HG03571 (cell line): ENCODE measurements at regions not wholly inside any gene's neighbourhood (a gene's known extent, or its start where the extent isn't known, plus 50 kb on each side); places are given as distances from the start of the nearest gene placed in this dataset.
"Not testable (repeated sequence)": the region's sequence is repeated elsewhere in the genome, so short reads cannot be mapped to it uniquely, and the experiment has no call there.

Experiments used
- ATAC-seq: cut with Tn5 transposase; IDR thresholded peaks from one replicate; pipeline ENCODE4 v1.9.1; 2021; ENCODE audit not compliant: unreplicated experiment

DNA sequence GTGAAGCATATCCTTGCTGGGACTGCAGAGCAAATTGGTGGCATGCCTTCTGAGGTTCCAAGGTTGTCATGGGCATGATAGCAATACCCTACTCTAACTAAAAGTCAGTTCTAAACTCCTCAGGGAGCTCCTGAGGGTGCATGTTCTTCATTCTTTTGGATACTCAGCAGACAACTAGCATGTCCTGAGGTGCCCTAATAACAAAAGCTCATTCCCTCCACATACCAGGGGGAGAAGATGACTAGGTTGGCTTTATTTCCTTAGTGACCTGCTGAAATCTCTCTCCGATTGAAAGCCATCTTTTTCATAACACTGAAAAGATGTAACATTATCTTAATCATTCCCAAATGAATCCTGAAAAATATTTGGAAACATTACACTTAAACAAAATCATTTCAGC, 188.7 kb upstream of the IGF1 start:
- ATAC-seq: no peak

DNA sequence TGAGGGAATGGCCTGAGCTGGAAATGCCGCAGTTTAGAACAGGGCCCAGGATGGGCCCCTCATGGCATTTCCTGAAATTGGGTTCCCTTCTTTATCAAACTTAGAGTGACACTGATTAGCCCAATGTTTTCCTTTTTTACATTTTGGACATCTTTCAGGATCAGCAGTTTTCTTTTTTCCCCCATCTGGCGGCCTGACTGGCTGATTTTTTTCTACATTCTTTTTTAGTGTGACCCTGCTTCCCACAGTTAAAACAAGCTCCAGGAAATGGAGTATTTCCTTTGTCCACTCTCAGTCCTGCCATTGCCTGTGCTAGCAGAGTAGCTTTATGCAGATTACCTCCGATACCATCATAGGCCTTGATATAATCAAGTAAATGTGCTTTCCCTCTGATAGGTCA, 185.8 kb upstream of the IGF1 start:
- ATAC-seq: not testable (repeated sequence)

DNA sequence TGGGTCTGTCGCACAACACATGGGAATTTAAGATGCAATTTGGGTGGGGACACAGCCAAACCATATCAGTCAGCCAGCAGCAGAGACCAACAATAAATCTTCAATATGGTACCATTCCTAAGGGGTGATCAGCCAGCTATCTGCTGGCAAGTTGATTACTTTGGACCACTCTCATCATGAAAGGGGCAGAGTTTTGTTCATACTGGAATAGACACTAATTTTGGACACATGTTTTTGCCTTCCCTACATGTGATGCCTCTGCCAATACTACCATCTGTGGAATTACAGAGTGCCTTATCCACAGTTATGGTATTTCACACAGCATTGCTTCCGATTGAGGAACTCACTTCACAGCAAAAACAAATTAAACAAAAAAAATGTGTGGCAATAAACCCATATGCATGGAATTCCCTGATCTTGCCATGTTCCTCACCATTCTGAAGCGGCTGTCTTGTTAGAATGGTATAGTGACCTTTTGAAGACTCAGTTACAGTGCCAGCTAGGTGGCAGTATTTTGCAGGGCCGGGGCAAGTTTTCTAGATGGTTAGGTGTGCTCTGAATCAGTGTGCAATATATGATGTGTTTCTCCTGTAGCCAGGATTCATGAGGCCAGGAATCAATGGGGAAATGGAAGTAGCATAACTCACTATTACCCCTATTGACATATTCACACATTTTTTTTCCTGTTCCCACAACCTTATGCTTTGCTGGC, 179.0 kb upstream of the IGF1 start:
- ATAC-seq: no peak

DNA sequence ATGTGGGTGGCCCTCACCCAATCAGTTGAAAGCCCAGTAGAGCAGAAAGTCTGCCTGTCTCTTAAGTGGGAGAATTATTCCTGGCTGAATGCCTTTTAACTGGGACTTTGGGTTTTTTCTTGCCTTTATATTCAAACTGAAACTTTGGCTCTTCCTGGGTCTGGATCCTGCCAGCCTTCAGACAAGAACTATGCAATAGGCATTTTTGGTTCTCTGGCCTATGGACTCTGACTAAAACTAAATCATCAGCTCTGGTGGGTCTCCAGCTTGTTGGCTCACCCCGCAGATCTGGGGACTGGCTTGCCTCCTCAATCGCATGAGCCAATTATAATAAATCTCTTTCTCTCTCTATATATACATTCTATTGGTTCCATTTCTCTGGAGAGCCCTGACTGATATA, 173.0 kb upstream of the IGF1 start:
- no peak for ATAC-seq

DNA sequence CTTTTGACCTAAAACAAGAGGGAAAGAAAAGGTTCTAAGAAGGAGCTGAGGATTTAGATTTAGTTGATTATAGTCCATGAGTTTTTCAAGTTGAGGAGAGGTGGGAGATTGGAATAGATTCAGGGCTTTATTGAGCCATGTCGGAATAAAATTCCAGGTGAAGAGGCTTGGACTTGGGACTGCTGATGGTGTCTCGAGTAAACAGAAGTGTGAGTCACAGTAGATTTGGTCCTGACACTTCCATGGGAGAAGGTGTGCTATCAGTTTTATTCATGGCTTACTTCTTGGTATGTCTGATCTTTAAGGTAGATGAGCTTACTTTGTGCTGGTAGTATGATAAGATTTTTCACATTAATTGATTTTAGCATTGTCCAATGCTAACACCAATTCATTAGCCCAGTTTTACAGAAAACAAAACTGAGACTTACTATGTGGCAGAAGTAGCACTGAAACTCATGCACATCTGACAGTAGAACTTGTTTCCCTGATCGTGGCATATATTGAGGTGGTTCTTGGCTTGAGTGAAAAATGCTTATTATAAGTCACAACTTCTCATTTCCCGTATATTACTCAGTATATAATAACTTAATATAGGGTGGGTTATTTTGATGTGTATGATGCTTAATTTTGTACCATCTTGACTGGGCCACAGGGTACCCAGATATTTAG, 172.4 kb upstream of the IGF1 start:
- ATAC-seq: no peak

DNA sequence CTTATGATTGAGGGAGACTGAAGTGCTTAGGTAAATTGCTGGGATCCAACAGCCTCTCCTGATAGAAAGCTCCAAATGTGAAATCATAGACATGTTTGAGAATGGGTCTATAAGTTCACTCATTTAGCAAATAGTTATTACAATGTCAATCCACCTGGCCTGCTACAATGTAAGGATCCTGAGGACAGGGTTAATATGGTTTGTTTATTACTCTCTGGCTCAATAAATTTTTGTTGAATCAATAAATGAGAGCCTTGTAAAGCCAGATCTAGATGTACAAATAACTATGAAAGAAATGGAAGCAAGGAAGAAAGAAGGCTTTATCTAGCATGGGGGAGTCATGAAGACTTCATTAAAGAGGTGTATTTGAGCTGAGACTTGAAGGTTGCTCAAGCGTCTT, 165.6 kb upstream of the IGF1 start:
- no peak for ATAC-seq

DNA sequence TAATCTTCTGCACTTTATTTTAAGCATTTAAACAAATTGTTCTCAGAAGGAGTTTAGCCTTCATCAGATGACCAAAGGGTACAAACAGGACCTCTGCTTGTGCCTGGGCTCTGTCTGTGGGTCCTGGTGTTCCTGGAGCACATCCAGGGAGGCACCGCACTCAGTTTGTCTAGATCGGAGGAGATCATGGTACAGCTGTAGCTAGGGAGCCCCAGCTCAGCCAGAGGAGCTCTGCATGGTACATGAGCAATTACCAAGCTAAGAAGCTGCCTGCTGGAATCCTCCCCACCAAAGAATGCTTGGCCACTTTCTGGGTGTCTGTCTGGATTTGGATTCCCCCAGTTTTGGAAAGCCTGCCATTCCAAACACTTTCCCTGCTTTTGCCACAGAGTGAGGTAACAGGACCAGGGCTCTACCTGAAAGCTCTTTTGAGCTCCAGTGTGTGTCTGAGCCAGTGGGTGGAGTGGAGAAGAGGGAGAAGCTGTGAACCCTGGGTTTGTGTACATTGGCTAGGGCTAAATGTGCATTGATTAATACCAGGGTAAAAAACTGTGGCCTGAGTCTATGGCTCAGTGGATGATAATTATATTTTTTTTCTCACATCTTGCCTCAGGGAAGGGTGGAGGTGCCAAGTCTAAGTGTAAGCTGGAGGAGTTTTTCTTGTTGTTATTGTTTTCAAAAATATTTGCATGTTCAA, 163.7 kb upstream of the IGF1 start:
- ATAC-seq: no peak

DNA sequence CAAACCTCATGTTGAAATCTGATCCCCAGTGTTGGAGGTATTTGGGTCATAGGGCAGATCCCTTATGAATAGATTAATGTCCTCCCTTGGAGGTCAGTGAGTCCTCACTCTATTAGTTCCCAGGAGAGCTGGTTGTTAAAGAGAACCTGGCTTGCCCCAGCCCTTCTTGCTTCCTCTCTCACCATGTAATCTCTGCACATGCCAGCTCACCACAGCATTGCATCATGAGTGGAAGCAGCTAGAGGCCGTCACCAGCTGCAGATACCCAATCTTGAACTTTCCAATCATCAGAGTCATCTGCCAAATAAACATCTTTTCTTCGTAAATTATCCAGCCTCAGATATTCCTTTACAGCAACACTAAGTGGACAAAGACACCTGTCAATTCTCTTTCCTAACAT, 161.8 kb upstream of the IGF1 start:
- no peak for ATAC-seq

DNA sequence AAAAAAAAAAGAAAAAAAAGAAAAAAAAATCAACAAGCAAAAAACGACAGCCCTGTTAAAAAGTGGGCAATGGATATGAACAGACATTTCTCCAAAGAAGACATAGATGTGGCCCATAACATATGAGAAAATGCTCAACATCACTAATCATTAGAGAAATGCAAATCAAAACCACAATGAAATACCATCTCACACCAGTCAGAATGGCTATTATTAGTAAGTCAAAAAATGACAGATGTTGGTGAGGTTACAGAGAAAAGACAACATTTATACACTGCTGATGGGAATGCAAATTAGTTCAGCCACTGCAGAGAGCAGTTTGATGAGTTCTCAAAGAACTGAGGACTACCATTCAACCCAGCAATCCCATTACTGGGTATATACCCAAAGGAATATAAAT, 160.3 kb upstream of the IGF1 start:
- not testable (repeated sequence) for ATAC-seq

DNA sequence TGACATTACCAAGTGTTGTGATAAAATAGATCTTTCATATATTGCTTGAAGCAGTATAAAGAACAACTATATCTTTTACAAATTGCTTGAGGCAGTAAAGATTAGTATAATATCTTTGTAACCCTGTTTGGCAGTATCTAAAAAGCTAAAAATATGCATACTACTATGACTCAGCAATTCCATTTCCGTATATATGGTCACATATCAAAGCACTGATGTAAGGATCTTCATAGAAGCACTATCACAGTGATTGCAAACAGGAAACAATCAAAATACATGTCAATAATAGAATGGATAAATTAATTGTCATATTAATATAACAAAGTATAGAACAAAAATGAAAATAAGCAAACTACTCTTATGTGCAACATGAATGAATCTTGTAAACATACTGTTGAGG, 158.4 kb upstream of the IGF1 start:
- ATAC-seq: no peak

DNA sequence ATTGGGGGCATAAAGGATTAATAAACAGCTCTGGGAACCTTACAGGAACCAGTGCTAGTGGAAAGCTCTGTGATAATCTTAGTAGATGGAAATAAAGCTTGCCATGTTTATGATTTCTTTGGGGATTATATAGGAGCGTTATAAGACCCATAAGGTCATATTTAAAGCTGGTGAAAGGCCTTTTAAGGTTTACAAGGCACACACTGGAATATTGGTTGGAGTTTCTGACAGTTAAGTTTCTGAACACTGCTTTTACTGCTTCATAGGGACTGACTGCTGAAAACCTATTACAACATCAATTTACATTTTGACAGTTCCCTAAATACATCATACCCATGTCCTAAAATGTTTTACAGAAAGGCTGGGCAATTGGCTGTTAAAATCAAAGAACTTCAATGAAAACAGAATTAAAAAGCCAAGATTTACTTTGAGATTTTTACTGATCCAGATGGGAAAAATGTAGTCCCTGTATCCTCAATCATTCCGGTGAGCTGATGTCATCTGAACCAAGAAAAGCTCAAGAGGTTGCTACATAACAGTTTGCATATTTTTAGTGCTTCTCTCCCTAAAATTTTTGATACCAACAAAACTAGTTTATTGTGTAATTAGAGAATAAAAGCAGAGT, 153.7 kb upstream of the IGF1 start:
- ATAC-seq: no peak

DNA sequence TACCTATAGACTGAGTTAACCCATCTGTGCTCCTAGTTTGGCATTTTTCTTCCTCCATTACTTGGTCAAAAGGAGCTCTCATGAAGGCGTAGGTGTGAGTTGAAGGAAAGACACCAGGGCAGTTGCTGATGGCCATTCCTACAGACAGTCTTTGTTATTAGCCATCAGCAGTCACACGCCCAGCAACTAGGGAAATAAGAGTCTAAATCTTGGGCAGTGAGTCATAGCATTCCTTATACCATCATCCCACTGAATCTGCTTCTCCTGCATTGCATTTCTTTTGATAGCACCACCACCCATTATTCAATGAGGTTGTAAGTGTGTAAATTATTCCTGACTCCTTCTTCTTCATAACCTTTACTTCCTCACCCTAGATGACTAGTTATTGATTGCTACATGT, 150.9 kb upstream of the IGF1 start:
- no peak for ATAC-seq

DNA sequence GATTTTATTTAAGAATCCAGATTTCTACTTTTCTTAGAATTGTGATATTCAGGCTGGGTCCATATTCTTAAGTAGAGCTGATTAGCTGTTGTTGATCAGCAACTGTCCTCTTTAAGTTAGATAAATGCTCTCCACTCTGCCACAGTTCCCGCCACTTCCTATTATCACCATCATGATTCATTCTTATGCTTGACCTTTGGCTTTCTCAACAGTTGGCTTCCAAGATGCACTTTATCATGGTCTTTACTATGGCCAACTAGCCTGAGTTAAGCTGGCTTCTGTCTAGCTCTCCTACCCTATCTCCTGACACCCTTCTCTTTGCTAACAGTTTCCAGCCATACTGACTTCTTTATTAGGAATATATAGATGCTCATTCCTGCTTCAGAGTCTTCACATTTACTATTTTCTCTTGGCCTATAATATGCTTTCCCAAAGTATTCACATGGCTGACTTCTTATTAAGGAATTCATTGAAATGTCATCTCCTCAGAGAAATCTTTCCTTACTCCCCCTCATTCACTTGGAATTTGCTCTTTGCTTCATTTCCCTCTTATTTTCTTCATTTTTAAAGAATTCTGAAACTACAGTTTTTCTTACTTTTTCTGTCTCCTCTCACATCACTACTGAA, 149.0 kb upstream of the IGF1 start:
- no peak for ATAC-seq

DNA sequence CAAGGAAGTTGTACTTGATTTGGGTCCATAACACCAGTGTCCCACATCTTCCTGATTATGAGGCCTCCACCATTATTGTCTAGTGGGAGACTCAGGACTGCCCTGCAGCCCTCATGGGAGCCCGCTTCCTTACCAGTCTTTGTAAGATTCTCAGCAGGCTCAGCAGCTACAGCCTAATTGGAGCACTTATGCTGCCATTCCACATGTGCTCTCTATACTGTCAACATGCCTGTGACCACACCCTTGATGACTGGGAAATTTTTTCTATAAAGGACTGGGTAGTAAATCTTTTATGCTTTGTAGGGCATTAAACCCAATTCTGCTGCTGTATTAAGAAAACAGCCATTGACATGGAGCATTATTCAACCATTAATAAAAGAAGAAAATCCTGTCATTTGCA, 145.5 kb upstream of the IGF1 start:
- no peak for ATAC-seq

DNA sequence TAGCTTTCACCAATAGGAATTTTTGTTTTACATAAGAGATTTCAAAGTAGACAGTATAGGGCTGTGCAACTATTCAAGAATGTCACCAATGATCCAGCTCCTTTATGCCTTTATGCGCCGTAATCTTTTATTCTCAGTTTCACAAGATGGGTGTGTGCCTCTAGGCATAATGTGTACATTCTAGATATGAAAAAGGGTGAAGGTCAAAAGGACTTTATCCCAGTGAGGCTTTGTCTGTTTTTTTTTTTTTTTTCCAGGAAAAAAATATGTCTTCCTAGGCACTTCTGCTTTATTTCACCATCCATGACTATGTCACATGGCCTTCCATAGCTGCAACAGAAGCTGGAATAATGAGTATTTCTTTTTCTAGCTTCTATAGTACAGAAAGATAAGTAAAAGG, 142.3 kb upstream of the IGF1 start:
- ATAC-seq: no peak

DNA sequence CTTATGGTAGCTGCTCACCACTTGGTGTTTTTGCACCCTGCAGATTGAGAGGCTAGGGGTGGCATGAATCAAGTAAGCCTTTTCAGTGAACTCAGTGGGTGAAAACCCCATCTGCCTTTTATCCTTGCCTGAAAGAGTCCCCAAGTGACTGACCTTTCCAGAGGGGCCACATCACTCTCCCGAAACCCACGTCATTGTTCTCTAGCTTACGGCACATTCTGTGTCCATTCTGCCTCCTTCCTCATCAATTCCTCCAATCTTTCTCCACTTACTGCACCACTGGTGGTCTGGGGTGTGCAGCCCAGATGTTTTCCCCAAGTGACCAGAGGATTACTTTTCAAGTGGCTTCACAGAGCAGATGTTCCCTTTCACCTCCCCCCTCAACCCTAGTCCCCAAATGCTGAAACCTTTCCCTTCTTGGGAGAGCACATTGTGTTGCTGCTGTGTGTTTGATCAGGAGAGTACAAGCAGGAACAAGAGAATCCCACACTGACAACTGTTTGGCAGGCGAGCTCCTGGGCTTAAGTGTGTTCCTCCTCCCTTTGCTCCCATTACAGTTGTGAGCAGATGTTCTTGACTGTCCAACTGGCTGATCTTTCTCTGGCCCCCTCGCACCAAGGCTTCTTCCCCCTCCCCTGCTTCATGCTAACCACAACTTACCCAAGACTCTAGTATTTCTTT, 138.0 kb upstream of the IGF1 start:
- no peak for ATAC-seq

DNA sequence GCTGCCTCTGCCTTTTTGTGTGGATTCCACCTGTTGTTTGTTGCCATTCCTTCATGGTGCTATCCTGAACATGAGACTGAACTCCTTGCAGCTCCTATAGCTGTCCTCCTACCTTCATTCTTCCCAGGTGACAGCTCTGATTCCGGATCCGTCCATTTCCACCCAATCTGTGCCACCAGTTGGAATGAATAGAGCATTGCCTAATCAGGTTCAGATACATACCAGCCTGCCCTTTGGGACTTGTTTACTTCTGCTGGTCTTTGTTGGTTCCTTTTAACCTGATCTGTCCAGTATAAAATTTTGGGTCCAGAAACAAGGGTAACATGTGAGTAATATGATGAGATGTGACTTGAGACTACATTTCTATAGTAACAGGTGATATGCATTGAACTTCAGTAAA, 136.3 kb upstream of the IGF1 start:
- ATAC-seq: no peak

DNA sequence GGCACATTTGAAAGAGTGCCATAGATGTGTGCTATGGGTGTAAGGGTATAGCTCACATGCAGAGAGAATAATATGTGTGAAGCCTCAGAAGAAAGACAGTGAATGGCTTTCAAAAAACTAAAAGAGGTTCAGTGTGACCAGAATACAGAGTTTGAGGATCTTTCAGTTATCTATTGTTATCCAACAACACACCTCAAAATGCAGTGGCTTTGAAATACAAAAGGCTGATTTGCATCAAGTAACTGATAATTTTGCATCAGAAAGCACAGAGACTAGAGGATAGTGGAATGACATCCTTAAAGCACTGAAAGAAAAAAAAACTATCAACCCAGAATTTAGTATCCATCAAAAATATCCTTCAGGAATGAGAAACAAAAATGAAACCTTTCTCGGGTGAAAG, 131.6 kb upstream of the IGF1 start:
- no peak for ATAC-seq

DNA sequence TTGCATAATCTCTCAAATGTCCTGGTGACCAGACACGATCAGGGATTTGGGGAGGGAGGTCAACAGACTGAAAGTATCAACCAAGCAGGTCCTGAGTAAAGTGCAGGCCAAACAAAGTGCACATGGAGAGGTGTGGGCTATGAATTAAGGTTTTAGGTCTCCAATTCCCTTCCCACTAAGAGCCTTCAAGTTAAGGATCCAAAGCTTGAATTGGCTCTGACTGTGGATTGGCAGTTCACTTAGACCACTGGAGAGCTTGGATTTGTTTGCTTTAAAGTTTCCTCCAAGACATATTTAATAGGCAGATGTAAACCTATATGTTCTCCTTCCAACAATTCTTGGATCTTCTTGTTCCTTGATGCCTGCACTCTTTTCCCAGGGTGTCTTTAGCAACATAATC, 129.6 kb upstream of the IGF1 start:
- ATAC-seq: no peak

DNA sequence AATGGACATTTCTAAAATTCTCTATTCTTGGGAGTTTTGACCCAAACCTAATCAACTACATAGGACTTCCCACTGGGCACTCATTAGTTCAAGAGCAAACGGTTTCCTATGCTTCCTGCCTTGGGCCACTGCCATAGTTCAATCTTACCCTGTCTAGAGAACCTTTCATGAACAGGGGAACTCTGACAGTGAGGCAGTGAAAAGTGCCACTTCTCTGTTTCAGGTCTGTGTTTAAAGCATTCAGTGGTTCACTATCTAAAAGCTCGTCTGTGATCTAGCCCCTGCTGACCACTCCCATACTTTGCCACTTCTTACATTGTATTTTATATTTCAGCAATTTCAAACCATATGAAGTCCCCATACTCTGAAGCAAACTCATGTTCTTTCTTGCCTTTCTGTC, 122.7 kb upstream of the IGF1 start:
- ATAC-seq: no peak

DNA sequence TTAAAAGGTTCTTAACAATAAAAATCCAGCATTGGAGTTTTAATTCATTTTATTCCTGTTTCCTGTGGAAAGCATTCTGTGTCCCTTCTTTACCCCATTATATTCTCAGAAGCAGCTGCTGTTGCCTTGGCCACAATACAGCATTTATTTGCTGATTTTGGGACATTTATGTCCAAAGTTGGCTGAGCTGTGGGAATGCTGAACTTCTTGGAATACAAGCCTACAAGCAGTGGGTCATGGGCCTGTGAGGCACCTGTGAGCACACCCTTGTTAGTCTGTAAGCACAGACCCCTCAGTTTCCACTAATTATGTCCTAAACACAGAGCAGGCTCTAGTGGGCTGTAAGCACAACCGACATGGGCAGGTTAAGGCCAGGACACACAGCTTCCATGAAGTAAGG, 122.2 kb upstream of the IGF1 start:
- no peak for ATAC-seq
